HG03159 (cell line): ENCODE measurements at regions not wholly inside any gene's neighbourhood (a gene's known extent, or its start where the extent isn't known, plus 50 kb on each side); places are given as distances from the start of the nearest gene placed in this dataset.

ENCODE experiments used
- ATAC-seq: cut with Tn5 transposase; IDR thresholded peaks from one replicate; pipeline ENCODE4 v1.9.1; 2021; ENCODE audit warnings: mild to moderate bottlenecking, moderate library complexity; ENCODE audit not compliant: unreplicated experiment

- peak; percentile 94 for ATAC-seq
Measured at GRCh38 chr4:136864604-136865185, 667.6 kb downstream of the PCDH18 start.

GRCh38 chr4:136863756-136864155 lies 668.5 kb downstream of the PCDH18 start:
- no peak for ATAC-seq

- no peak for ATAC-seq
Measured at GRCh38 chr4:136862653-136863052, 669.6 kb downstream of the PCDH18 start.

GRCh38 chr4:136861091-136861490 lies 671.2 kb downstream of the PCDH18 start:
- no peak for ATAC-seq

GRCh38 chr4:136858903-136859302 lies 673.4 kb downstream of the PCDH18 start:
- ATAC-seq, result no peak

- ATAC-seq, result no peak
Measured at GRCh38 chr4:136855886-136856285, 676.4 kb downstream of the PCDH18 start.

GRCh38 chr4:136850446-136850845 lies 681.8 kb downstream of the PCDH18 start:
- ATAC-seq, result no peak

GRCh38 chr4:136847881-136848621 lies 684.2 kb downstream of the PCDH18 start:
- ATAC-seq, result no peak

- ATAC-seq, result no peak
Measured at GRCh38 chr4:136841526-136841925, 690.8 kb downstream of the PCDH18 start.

GRCh38 chr4:136838607-136839006 lies 693.7 kb downstream of the PCDH18 start:
- no peak for ATAC-seq

GRCh38 chr4:136831553-136831952 lies 700.7 kb downstream of the PCDH18 start:
- ATAC-seq, result no peak

- ATAC-seq, result no peak
Measured at GRCh38 chr4:136829280-136829679, 703.0 kb downstream of the PCDH18 start.

GRCh38 chr4:136823020-136823419 lies 709.3 kb downstream of the PCDH18 start:
- no peak for ATAC-seq

GRCh38 chr4:136818811-136819330 lies 713.4 kb downstream of the PCDH18 start:
- ATAC-seq, result no peak

- ATAC-seq, result no peak
Measured at GRCh38 chr4:136812100-136812880, 720.0 kb downstream of the PCDH18 start.

GRCh38 chr4:136811496-136812077 lies 720.7 kb downstream of the PCDH18 start:
- ATAC-seq, result no peak

GRCh38 chr4:136810626-136811025 lies 721.7 kb downstream of the PCDH18 start:
- no peak for ATAC-seq

- no peak for ATAC-seq
Measured at GRCh38 chr4:136806844-136807243, 725.5 kb downstream of the PCDH18 start.

GRCh38 chr4:136805617-136806016 lies 726.7 kb downstream of the PCDH18 start:
- ATAC-seq, result no peak

GRCh38 chr4:136803433-136803832 lies 728.9 kb downstream of the PCDH18 start:
- ATAC-seq, result no peak

- ATAC-seq, result no peak
Measured at GRCh38 chr4:136800248-136800647, 732.0 kb downstream of the PCDH18 start.
